ENCODE measurements at regions not wholly inside any gene's neighbourhood (a gene's known extent, or its start where the extent isn't known, plus 50 kb on each side); places are given as distances from the start of the nearest gene placed in this dataset.

DNA sequence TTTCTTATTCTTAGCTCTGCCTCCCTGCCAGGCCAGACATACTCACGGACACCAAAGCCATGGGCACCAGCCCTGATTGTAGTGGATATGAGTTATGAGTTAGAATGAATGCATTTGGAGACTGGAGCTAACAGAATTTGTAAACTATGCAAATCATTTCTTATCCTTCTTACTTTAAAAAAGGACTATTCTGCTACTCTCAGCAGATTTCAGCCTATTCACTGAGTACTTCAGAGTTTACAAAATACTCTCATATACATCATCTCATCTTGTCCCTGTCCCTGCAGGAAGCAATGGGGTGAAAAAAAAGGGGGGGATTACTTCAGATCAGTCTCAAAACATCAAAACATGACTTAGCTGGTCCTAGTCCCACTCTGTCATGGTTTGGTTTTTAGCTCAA, 541.4 kb upstream of the PLXNA2 start:
- no peak for TF ChIP-seq CTCF (IDR thresholded peaks at IDR 0.05; ENCODE audit: low read length, missing control alignments)
- H3K4me3 ChIP-seq (replicated peaks; ENCODE audit: low read depth, low read length) = no peak overlapping the region
- DNase-seq (ENCODE audit: low read depth) = no peak

GRCh38 chr1:208787219-208787618, 543.0 kb upstream of the PLXNA2 start:
- H3K4me3 ChIP-seq (replicated peaks; ENCODE audit: low read depth, low read length) = no peak overlapping the region
- no peak for TF ChIP-seq CTCF (IDR thresholded peaks at IDR 0.05; ENCODE audit: low read length, missing control alignments)
- DNase-seq (ENCODE audit: low read depth) = no peak

- no peak overlapping the region for H3K4me3 ChIP-seq (replicated peaks; ENCODE audit: low read depth, low read length)
- no peak for TF ChIP-seq CTCF (IDR thresholded peaks at IDR 0.05; ENCODE audit: low read length, missing control alignments)
- no peak for DNase-seq (ENCODE audit: low read depth)
Observed at GRCh38 chr1:208788013-208788540, 543.9 kb upstream of the PLXNA2 start.

GRCh38 chr1:208791456-208791855, 547.3 kb upstream of the PLXNA2 start:
- TF ChIP-seq CTCF (IDR thresholded peaks at IDR 0.05; ENCODE audit: low read length, missing control alignments) = no peak
- H3K4me3 ChIP-seq (replicated peaks; ENCODE audit: low read depth, low read length) = no peak overlapping the region
- DNase-seq (ENCODE audit: low read depth) = peak; percentile 10

DNA sequence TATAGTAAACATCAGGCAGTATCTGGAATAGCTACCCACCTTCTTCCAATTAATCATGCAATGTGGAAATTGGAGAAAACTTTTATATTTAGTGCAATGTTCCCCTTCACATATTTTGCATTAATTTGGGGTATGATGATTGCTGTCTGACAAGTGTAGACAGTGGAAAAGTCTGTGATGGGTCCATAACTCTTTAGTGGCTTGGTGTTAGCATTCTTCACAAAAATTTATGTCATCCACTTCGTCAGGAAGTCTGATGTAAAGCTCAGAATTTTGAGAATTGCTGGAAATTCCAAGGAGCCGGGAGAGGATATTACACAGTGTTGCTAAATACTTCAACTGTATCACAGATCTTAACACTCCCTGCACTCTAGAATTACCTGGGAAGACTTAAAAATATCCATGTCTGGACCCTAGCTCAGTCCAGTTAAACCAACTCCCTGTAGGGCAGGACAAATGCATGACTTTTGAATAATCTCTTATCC, 549.7 kb upstream of the PLXNA2 start:
- no peak for DNase-seq (ENCODE audit: low read depth)
- H3K4me3 ChIP-seq (replicated peaks; ENCODE audit: low read depth, low read length) = no peak overlapping the region
- TF ChIP-seq CTCF (IDR thresholded peaks at IDR 0.05; ENCODE audit: low read length, missing control alignments) = no peak

DNA sequence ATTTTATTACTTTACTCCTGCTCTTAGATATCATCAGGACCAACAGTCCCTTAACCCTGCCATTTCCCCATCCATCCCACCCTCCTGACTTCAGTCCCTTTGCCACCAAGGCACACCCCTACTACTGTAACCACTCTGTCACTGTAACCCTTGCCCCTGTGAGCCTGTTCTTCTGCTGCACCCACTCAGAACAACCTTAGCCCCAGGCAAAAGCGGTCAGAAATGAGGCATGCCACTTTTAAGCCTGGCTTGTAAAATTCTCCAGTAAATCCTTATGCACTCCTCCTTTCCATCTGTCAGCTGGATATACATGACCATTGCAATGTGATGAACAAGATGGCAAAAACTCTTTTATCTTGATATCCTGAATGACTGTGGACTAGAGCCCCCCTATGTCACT, 555.0 kb upstream of the PLXNA2 start:
- no peak for DNase-seq (ENCODE audit: low read depth)
- no peak for TF ChIP-seq CTCF (IDR thresholded peaks at IDR 0.05; ENCODE audit: low read length, missing control alignments)
- H3K4me3 ChIP-seq (replicated peaks; ENCODE audit: low read depth, low read length) = no peak overlapping the region

All from fibroblast of pulmonary artery (primary cell).